ENCODE measurements at regions not wholly inside any gene's neighbourhood (a gene's known extent, or its start where the extent isn't known, plus 50 kb on each side); places are given as distances from the start of the nearest gene placed in this dataset.

- TF ChIP-seq, protein P1, sequence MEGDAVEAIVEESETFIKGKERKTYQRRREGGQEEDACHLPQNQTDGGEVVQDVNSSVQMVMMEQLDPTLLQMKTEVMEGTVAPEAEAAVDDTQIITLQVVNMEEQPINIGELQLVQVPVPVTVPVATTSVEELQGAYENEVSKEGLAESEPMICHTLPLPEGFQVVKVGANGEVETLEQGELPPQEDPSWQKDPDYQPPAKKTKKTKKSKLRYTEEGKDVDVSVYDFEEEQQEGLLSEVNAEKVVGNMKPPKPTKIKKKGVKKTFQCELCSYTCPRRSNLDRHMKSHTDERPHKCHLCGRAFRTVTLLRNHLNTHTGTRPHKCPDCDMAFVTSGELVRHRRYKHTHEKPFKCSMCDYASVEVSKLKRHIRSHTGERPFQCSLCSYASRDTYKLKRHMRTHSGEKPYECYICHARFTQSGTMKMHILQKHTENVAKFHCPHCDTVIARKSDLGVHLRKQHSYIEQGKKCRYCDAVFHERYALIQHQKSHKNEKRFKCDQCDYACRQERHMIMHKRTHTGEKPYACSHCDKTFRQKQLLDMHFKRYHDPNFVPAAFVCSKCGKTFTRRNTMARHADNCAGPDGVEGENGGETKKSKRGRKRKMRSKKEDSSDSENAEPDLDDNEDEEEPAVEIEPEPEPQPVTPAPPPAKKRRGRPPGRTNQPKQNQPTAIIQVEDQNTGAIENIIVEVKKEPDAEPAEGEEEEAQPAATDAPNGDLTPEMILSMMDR (conservative IDR thresholded peaks at IDR 0.05): peak; percentile 27
- no peak for TF ChIP-seq ZFX (IDR thresholded peaks at IDR 0.05)
Measured at GRCh38 chr3:165622356-165622755, 214.9 kb downstream of the BCHE start.
